H1 (cell line): ENCODE measurements at regions not wholly inside any gene's neighbourhood (a gene's known extent, or its start where the extent isn't known, plus 50 kb on each side); places are given as distances from the start of the nearest gene placed in this dataset.

Experiments used
- CTCF ChIA-PET: fragments of 300-600 bp; sonication (Branson Sonifier 250); formaldehyde crosslinking; loops from one replicate; lab custom pipeline; 2021; ENCODE audit not compliant: partially characterized antibody; lab: Charles Lee
- POLR2A ChIA-PET: fragments of 300-600 bp; sonication (Branson Sonifier 250); formaldehyde crosslinking; loops from one replicate; lab custom pipeline; 2021; ENCODE audit warnings: inconsistent platforms; ENCODE audit not compliant: partially characterized antibody; lab: Charles Lee
- DNase-seq, 2 experiments: peaks; one replicate each; pipeline versions ENCODE4 v3.0.0 to v3.0.0-alpha.2; 2010 to 2022; ENCODE audit warnings: low spot score in 2 of 2, low read depth in 1 of 2, mixed read lengths in 1 of 2
- FAIRE-seq: peaks from 2 replicates; lab custom pipeline; 2011; peaks lifted over from hg19 to GRCh38; lab: Jason Lieb, UNC
- H2AFZ ChIP-seq: 2 replicates; pipeline ENCODE4 v1.8.1; 2012; ENCODE audit warnings: low read length, inconsistent platforms
- H2AK5ac ChIP-seq: 2 replicates; pipeline ENCODE4 v1.6.1; 2013; ENCODE audit warnings: low read depth, low read length
- H2BK120ac ChIP-seq: replicated peaks from 2 replicates; pipeline ENCODE3; 2013; ENCODE audit warnings: low read depth, low read length, inconsistent platforms
- H2BK12ac ChIP-seq: 2 replicates; pipeline ENCODE4 v1.6.1; 2013; ENCODE audit warnings: low read depth, low read length
- H2BK15ac ChIP-seq: 2 replicates; pipeline ENCODE4 v1.6.1; 2013; ENCODE audit warnings: low read length
- H2BK20ac ChIP-seq: 2 replicates; pipeline ENCODE4 v1.6.1; 2013; ENCODE audit warnings: low read length
- H2BK5ac ChIP-seq: 2 replicates; pipeline ENCODE4 v1.6.1; 2013; ENCODE audit warnings: low read depth, low read length
- H3K14ac ChIP-seq: 2 replicates; pipeline ENCODE4 v1.6.1; 2013; ENCODE audit warnings: inconsistent platforms; ENCODE audit not compliant: insufficient read length
- H3K18ac ChIP-seq: 2 replicates; pipeline ENCODE4 v1.6.1; 2013; ENCODE audit warnings: low read length; ENCODE audit errors: extremely low read depth
- H3K23ac ChIP-seq: 2 replicates; pipeline ENCODE4 v1.6.1; 2013; ENCODE audit warnings: inconsistent platforms; ENCODE audit not compliant: insufficient read length
- H3K23me2 ChIP-seq: 2 replicates; pipeline ENCODE4 v1.6.1; 2013; ENCODE audit warnings: low read depth, low read length
- H3K27ac ChIP-seq: 2 replicates; pipeline ENCODE4 v1.6.1; 2011; ENCODE audit warnings: low read depth, low read length, inconsistent platforms
- H3K27me3 ChIP-seq, 4 experiments: replicated peaks in 1 of 4; 1 replicate in 1 of 4; 2 replicates in 3 of 4; pipeline versions ENCODE4 v1.6.1 to v1.8.1; 2011 to 2013; ENCODE audit warnings: low read length in 3 of 4, mild to moderate bottlenecking in 3 of 4, inconsistent platforms in 2 of 4, mixed read lengths in 2 of 4, moderate library complexity in 1 of 4; ENCODE audit not compliant: control insufficient read depth in 3 of 4, insufficient read depth in 3 of 4; ENCODE audit errors: extremely low read depth in 1 of 4
- H3K36me3 ChIP-seq, 4 experiments: 2 replicates each; pipeline versions ENCODE4 v1.6.1 to v1.8.1; 2011 to 2013; ENCODE audit warnings: mild to moderate bottlenecking in 4 of 4, low read length in 3 of 4, moderate library complexity in 2 of 4, control low read depth in 1 of 4, inconsistent platforms in 1 of 4; ENCODE audit not compliant: insufficient read depth in 4 of 4, control insufficient read depth in 2 of 4
- H3K4ac ChIP-seq: replicated peaks from 2 replicates; pipeline ENCODE3; 2013; ENCODE audit warnings: low read length, low read depth, mixed read lengths, inconsistent platforms; ENCODE audit not compliant: insufficient read length
- H3K4me1 ChIP-seq, 4 experiments: replicated peaks in 1 of 4; 1 replicate in 1 of 4; 2 replicates in 3 of 4; pipeline versions ENCODE4 v1.6.1 to v1.8.1; 2011 to 2013; ENCODE audit warnings: low read length in 3 of 4, inconsistent platforms in 2 of 4, mixed read lengths in 1 of 4; ENCODE audit not compliant: insufficient read depth in 4 of 4, control insufficient read depth in 3 of 4
- H3K4me2 ChIP-seq, 2 experiments: 2 replicates each; pipeline versions ENCODE4 v1.6.1 to v1.8.1; 2011 to 2013; ENCODE audit warnings: low read depth in 2 of 2, low read length in 2 of 2, control low read depth in 1 of 2, inconsistent platforms in 1 of 2, mild to moderate bottlenecking in 1 of 2; ENCODE audit not compliant: insufficient read depth in 1 of 2
- H3K4me3 ChIP-seq, 4 experiments: fragments of 200-600, 300-600 bp in 1 of 4; sonication (generic), shearing (Covaris generic), sonication (Bioruptor Twin) in 1 of 4; 2 replicates each; pipeline versions ENCODE4 v1.5.1 to v1.8.1; 2011 to 2016; ENCODE audit warnings: low read length in 4 of 4, low read depth in 3 of 4, control low read depth in 2 of 4, inconsistent platforms in 2 of 4, mild to moderate bottlenecking in 2 of 4, mixed read lengths in 1 of 4, moderate library complexity in 1 of 4; ENCODE audit not compliant: insufficient read depth in 2 of 4; ENCODE audit errors: extremely low read depth in 1 of 4
- H3K56ac ChIP-seq: replicated peaks from 2 replicates; pipeline ENCODE3; 2013; ENCODE audit warnings: low read depth, mild to moderate bottlenecking, mixed read lengths, low read length, inconsistent platforms; ENCODE audit not compliant: insufficient read length
- H3K79me1 ChIP-seq: 2 replicates; pipeline ENCODE4 v1.6.1; 2013; ENCODE audit warnings: low read depth, low read length, control low read depth
- H3K79me2 ChIP-seq, 2 experiments: 2 replicates each; pipeline versions ENCODE4 v1.6.1 to v1.8.1; 2012 to 2013; ENCODE audit warnings: low read length in 2 of 2, mild to moderate bottlenecking in 2 of 2, inconsistent platforms in 1 of 2; ENCODE audit not compliant: insufficient read depth in 2 of 2, control insufficient read depth in 1 of 2
- H3K9ac ChIP-seq, 4 experiments: replicated peaks in 1 of 4; 1 replicate in 1 of 4; 2 replicates in 3 of 4; pipeline versions ENCODE4 v1.6.1 to v1.8.1; 2011 to 2013; ENCODE audit warnings: low read depth in 3 of 4, low read length in 3 of 4, control low read depth in 2 of 4, mild to moderate bottlenecking in 2 of 4, moderate library complexity in 2 of 4, inconsistent platforms in 1 of 4; ENCODE audit errors: extremely low read depth in 1 of 4
- H3K9me3 ChIP-seq, 2 experiments: 2 replicates each; pipeline versions ENCODE4 v1.6.1 to v1.8.1; 2012 to 2013; ENCODE audit warnings: mild to moderate bottlenecking in 2 of 2, moderate library complexity in 2 of 2, control low read depth in 1 of 2, inconsistent platforms in 1 of 2, low read depth in 1 of 2, low read length in 1 of 2, mixed read lengths in 1 of 2; ENCODE audit not compliant: insufficient read depth in 2 of 2
- H4K20me1 ChIP-seq, 2 experiments: replicated peaks in 1 of 2; 2 replicates each; pipeline versions ENCODE3 to v1.8.1; 2011 to 2013; ENCODE audit warnings: inconsistent platforms in 2 of 2, low read length in 2 of 2, mild to moderate bottlenecking in 1 of 2; ENCODE audit not compliant: insufficient read depth in 2 of 2, control insufficient read depth in 1 of 2
- H4K5ac ChIP-seq: 2 replicates; pipeline ENCODE4 v1.6.1; 2013; ENCODE audit warnings: low read length, low read depth, mixed read lengths, inconsistent platforms; ENCODE audit not compliant: insufficient read length
- H4K8ac ChIP-seq: 2 replicates; pipeline ENCODE4 v1.8.0; 2013; ENCODE audit warnings: mild to moderate bottlenecking, moderate library complexity, low read length, inconsistent platforms; ENCODE audit not compliant: insufficient read depth; ENCODE audit errors: extremely low read depth
- H4K91ac ChIP-seq: replicated peaks from 2 replicates; pipeline ENCODE3; 2013; ENCODE audit warnings: low read length, mixed read lengths, inconsistent platforms; ENCODE audit not compliant: insufficient read length
- FOSL1 ChIP-seq: IDR thresholded peaks from 2 replicates; pipeline ENCODE4 v1.6.1; 2011; ENCODE audit warnings: mild to moderate bottlenecking, low read depth, low read length, moderate library complexity; ENCODE audit not compliant: insufficient read depth
- GABPA ChIP-seq: IDR thresholded peaks from 2 replicates; pipeline ENCODE4 v1.6.1; 2011; ENCODE audit warnings: mild to moderate bottlenecking, low read length, moderate library complexity, borderline replicate concordance; ENCODE audit not compliant: insufficient read depth
- HDAC2 ChIP-seq, 2 experiments: fragments of 300-600 bp in 1 of 2; sonication (generic) in 1 of 2; IDR thresholded peaks; 2 replicates each; pipeline ENCODE4 v1.6.1; 2011 to 2012; ENCODE audit warnings: low read depth in 2 of 2, low read length in 2 of 2, mild to moderate bottlenecking in 2 of 2, moderate library complexity in 2 of 2, borderline replicate concordance in 1 of 2, inconsistent platforms in 1 of 2
- JUND ChIP-seq: IDR thresholded peaks from 2 replicates; pipeline ENCODE4 v1.6.1; 2011; ENCODE audit warnings: mild to moderate bottlenecking, improper control_type of control experiment, low read length
- POLR2AphosphoS5 ChIP-seq: IDR thresholded peaks from 2 replicates; pipeline ENCODE4 v1.6.1; 2011; ENCODE audit warnings: low read depth, low read length
- RFX5 ChIP-seq: IDR thresholded peaks from 2 replicates; pipeline ENCODE4 v1.6.1; 2011; ENCODE audit warnings: low read depth, low read length, improper control_type of control experiment, borderline replicate concordance
- SP2 ChIP-seq: IDR thresholded peaks from 2 replicates; pipeline ENCODE4 v1.6.1; 2012; ENCODE audit warnings: mild to moderate bottlenecking, low read length, inconsistent platforms
- SUZ12 ChIP-seq: fragments of 200-600 bp; sonication (generic); IDR thresholded peaks from 2 replicates; pipeline ENCODE4 v1.6.1; 2012; ENCODE audit warnings: mild to moderate bottlenecking, inconsistent platforms, low read length, moderate library complexity, mixed read lengths
- TAF7 ChIP-seq: optimal IDR thresholded peaks from 2 replicates; pipeline ENCODE3; 2011; ENCODE audit warnings: low read depth, mild to moderate bottlenecking, inconsistent platforms, low read length, moderate library complexity, borderline replicate concordance
- TEAD4 ChIP-seq: IDR thresholded peaks from 2 replicates; pipeline ENCODE4 v1.6.1; 2012; ENCODE audit warnings: low read depth, low read length, inconsistent platforms, mixed read lengths
- TF ChIP-seq, protein P1 (sequence below): IDR thresholded peaks from 2 replicates; pipeline ENCODE4 v1.6.1; 2011; ENCODE audit warnings: low read length, improper control_type of control experiment

- Histone ChIP-seq H2AFZ (no peak overlapping the region), H3K23ac (no peak overlapping the region), H2AK5ac (no peak overlapping the region), H3K4ac (no peak overlapping the region), H2BK12ac (no peak overlapping the region), H3K27me3 (no peaks in the 10 kb centered on the region), H2BK5ac (no peak overlapping the region), H3K27ac (no peak overlapping the region), H3K56ac (no peak overlapping the region), H4K20me1 (no peaks in the 10 kb centered on the region), H3K18ac (no peak overlapping the region), H4K5ac (no peak overlapping the region), H4K91ac (no peak overlapping the region), H2BK20ac (no peak overlapping the region), H3K4me2 (no peak overlapping the region), H3K23me2 (no peaks in the 10 kb centered on the region), H3K9ac (no peak overlapping the region), H3K79me1 (no peaks in the 10 kb centered on the region), H2BK15ac (no peak overlapping the region), H3K36me3 (no peaks in the 10 kb centered on the region), H3K9me3 (0 out of 4 replicates have a peak, but pooled peaks cover 0 to 2% of the 10 kb centered on the region in 2 experiments), H2BK120ac (no peak overlapping the region), H3K4me3 (no peak overlapping the region), H3K79me2 (no peaks in the 10 kb centered on the region), H4K8ac (no peak overlapping the region), H3K14ac (no peak overlapping the region), H3K4me1 (peaks cover 0 to 10% (median 4%) of the 10 kb centered on the region in 4 experiments; a peak in 5 of 7 replicates)
- ChIA-PET CTCF (interaction anchor here (1.4 kb wide), 1 partner anchor 10 kb away, joined by 5 read pairs; no protein-coding TSS in a partner anchor), POLR2A (no interaction called here)
- no peak for DNase-seq
- FAIRE-seq, result no peak
- TF ChIP-seq RFX5 (no peak), HDAC2 (IDR thresholded peaks at IDR 0.05; ENCODE audit: borderline replicate concordance in 1 of 2, low read depth in 2 of 2, low read length in 2 of 2) (no peak), SUZ12 (no peak), GABPA (no peak), JUND (no peak), TAF7 (no peak), SP2 (no peak), POLR2AphosphoS5 (no peak), TEAD4 (no peak), FOSL1 (no peak)
- TF ChIP-seq, protein P1, sequence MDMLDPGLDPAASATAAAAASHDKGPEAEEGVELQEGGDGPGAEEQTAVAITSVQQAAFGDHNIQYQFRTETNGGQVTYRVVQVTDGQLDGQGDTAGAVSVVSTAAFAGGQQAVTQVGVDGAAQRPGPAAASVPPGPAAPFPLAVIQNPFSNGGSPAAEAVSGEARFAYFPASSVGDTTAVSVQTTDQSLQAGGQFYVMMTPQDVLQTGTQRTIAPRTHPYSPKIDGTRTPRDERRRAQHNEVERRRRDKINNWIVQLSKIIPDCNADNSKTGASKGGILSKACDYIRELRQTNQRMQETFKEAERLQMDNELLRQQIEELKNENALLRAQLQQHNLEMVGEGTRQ, result no peak
Observed at GRCh38 chr4:78710536-78710935, 65.6 kb upstream of the BMP2K start.
